Kidney epithelial cell (primary cell): ENCODE measurements at regions not wholly inside any gene's neighbourhood (a gene's known extent, or its start where the extent isn't known, plus 50 kb on each side); places are given as distances from the start of the nearest gene placed in this dataset.

Experiments
- DNase-seq: peaks from one replicate; pipeline ENCODE4 v3.0.0-alpha.2; 2010; ENCODE audit warnings: low read depth
- H3K27me3 ChIP-seq: 2 replicates; pipeline ENCODE4 v1.6.0; 2011; ENCODE audit warnings: low read length; ENCODE audit not compliant: control insufficient read depth, insufficient read depth
- H3K36me3 ChIP-seq: 2 replicates; pipeline ENCODE4 v1.5.1; 2011; ENCODE audit warnings: low read length; ENCODE audit not compliant: control insufficient read depth, insufficient read depth
- H3K4me3 ChIP-seq: 2 replicates; pipeline ENCODE4 v1.5.1; 2011; ENCODE audit warnings: low read depth, mild to moderate bottlenecking, control low read depth, low read length
- CTCF ChIP-seq: IDR thresholded peaks from 2 replicates; pipeline ENCODE4 v1.5.1; 2011; ENCODE audit warnings: mild to moderate bottlenecking, moderate library complexity, low read length, control low read depth, inconsistent platforms; ENCODE audit not compliant: insufficient read depth, poor library complexity, severe bottlenecking

- Histone ChIP-seq H3K36me3 (no peaks in the 10 kb centered on the region), H3K4me3 (no peak overlapping the region), H3K27me3 (no peaks in the 10 kb centered on the region)
- no peak for TF ChIP-seq CTCF
- no peak for DNase-seq
These were observed 78.6 kb upstream of the CCL2 start for GRCh38 chr17:34176440-34176839.

- H3K36me3 ChIP-seq, result no peaks in the 10 kb centered on the region
- H3K27me3 ChIP-seq, result no peaks in the 10 kb centered on the region
- no peak for TF ChIP-seq CTCF
- no peak for DNase-seq
- H3K4me3 ChIP-seq, result no peak overlapping the region
These were observed 77.4 kb upstream of the CCL2 start for GRCh38 chr17:34177642-34178041.

GRCh38 chr17:34178092-34178491 is 77.0 kb upstream of the CCL2 start:
- TF ChIP-seq CTCF, result no peak
- Histone ChIP-seq H3K36me3 (no peaks in the 10 kb centered on the region), H3K4me3 (no peak overlapping the region), H3K27me3 (no peaks in the 10 kb centered on the region)
- DNase-seq, result no peak

- H3K27me3 ChIP-seq, result no peaks in the 10 kb centered on the region
These were observed 72.9 kb upstream of the CCL2 start for GRCh38 chr17:34182036-34182803.

GRCh38 chr17:34195987-34196386 is 59.1 kb upstream of the CCL2 start:
- no peak for TF ChIP-seq CTCF
- Histone ChIP-seq H3K27me3 (no peaks in the 10 kb centered on the region), H3K4me3 (no peak overlapping the region), H3K36me3 (no peaks in the 10 kb centered on the region)
- no peak for DNase-seq

More at GRCh38 chr17:34182036-34182803, 72.9 kb upstream of the CCL2 start:
- no peak for DNase-seq
- no peaks in the 10 kb centered on the region for H3K36me3 ChIP-seq
- H3K4me3 ChIP-seq, result no peak overlapping the region
- TF ChIP-seq CTCF, result no peak

- no peak for DNase-seq
- no peak for TF ChIP-seq CTCF
- Histone ChIP-seq H3K36me3 (no peaks in the 10 kb centered on the region), H3K4me3 (no peak overlapping the region), H3K27me3 (no peaks in the 10 kb centered on the region)
These were observed 56.6 kb upstream of the CCL2 start for GRCh38 chr17:34198519-34198918.
